ENCODE measurements at regions not wholly inside any gene's neighbourhood (a gene's known extent, or its start where the extent isn't known, plus 50 kb on each side); places are given as distances from the start of the nearest gene placed in this dataset.

DNA sequence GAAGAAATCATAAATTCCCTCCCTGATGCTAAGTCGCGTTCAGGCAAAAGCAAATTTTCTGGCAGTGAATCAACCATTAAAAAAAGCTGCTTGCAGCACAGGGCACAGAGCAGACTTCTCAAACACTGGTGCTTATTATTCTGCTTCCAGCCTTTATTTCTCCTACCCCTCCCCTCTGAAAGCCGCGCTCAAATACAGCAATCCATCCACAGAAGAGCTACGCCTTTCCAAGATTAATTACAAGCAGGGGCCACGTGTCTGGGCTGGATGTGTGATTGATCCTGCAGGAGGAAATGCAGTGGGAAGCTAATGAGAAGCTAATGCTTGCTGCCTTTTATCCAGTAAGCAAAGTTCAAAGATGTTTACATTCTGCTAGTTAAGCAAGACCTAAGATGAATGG is 134.9 kb upstream of the TOPAZ1 start:
- TF ChIP-seq, protein P1, sequence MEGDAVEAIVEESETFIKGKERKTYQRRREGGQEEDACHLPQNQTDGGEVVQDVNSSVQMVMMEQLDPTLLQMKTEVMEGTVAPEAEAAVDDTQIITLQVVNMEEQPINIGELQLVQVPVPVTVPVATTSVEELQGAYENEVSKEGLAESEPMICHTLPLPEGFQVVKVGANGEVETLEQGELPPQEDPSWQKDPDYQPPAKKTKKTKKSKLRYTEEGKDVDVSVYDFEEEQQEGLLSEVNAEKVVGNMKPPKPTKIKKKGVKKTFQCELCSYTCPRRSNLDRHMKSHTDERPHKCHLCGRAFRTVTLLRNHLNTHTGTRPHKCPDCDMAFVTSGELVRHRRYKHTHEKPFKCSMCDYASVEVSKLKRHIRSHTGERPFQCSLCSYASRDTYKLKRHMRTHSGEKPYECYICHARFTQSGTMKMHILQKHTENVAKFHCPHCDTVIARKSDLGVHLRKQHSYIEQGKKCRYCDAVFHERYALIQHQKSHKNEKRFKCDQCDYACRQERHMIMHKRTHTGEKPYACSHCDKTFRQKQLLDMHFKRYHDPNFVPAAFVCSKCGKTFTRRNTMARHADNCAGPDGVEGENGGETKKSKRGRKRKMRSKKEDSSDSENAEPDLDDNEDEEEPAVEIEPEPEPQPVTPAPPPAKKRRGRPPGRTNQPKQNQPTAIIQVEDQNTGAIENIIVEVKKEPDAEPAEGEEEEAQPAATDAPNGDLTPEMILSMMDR (conservative IDR thresholded peaks at IDR 0.05 in 1 of 2, IDR thresholded peaks at IDR 0.05 in 1 of 2; ENCODE audit: low read depth in 1 of 2, low read length in 2 of 2) = no peak
- TF ChIP-seq EZH2 (IDR thresholded peaks at IDR 0.05; ENCODE audit: low read length, missing control alignments) = no peak
- H3K9ac ChIP-seq (ENCODE audit: insufficient read depth, low read length) = no peak overlapping the region
- H2AFZ ChIP-seq (ENCODE audit: low read length) = no peak overlapping the region
- H4K20me1 ChIP-seq (ENCODE audit: control insufficient read depth, extremely low read depth, insufficient read depth, low read length) = no peaks in the 10 kb centered on the region
- no peaks in the 10 kb centered on the region for H3K9me3 ChIP-seq (ENCODE audit: control insufficient read depth, insufficient read depth, low read depth, low read length)
- no peak overlapping the region for H3K4me3 ChIP-seq (replicated peaks in 1 of 4; ENCODE audit: control extremely low read depth in 1 of 4, insufficient read depth in 1 of 4, low read depth in 3 of 4, low read length in 4 of 4)
- no peak overlapping the region for H3K27ac ChIP-seq (ENCODE audit: insufficient read depth, low read length)
- H3K79me2 ChIP-seq (ENCODE audit: control insufficient read depth, insufficient read depth, low read length) = no peaks in the 10 kb centered on the region
- H3K36me3 ChIP-seq (ENCODE audit: control insufficient read depth, insufficient read depth, low read length) = peaks cover 2% of the 10 kb centered on the region
- no peaks in the 10 kb centered on the region for H3K27me3 ChIP-seq (ENCODE audit: control insufficient read depth, insufficient read depth, low read length)
- no peaks in the 10 kb centered on the region for H3K4me1 ChIP-seq (ENCODE audit: control insufficient read depth, extremely low read depth, insufficient read depth, low read length)
- peak in 1 of 2 donors; percentile 35 for DNase-seq (ENCODE audit: low read depth in 2 of 2)
- H3K4me2 ChIP-seq (ENCODE audit: extremely low read depth, insufficient read depth, low read length) = no peak overlapping the region

DNA sequence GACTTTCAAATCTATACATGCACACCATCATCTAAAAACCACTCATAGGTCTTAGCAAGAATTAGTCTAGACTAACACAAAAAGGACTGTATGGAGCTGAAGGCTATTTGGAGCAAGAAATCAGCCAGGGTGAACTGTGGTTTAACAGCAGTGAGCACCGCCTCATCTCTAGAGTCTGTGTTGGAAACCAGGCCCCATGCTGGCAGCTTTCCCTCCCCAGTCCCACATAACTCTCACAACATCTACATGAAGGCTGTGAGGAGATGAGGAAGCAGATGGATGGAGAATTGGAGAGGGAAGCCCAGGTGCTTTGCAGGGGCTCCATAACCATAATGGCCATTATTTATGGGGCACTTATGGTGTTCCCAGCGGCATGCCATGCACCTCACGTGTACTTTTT is 133.2 kb upstream of the TOPAZ1 start:
- TF ChIP-seq EZH2 (IDR thresholded peaks at IDR 0.05; ENCODE audit: low read length, missing control alignments) = no peak
- TF ChIP-seq, protein P1 (conservative IDR thresholded peaks at IDR 0.05 in 1 of 2, IDR thresholded peaks at IDR 0.05 in 1 of 2; ENCODE audit: low read depth in 1 of 2, low read length in 2 of 2) = no peak
- Histone ChIP-seq H4K20me1 (ENCODE audit: control insufficient read depth, extremely low read depth, insufficient read depth, low read length) (no peaks in the 10 kb centered on the region), H3K4me1 (ENCODE audit: control insufficient read depth, extremely low read depth, insufficient read depth, low read length) (no peaks in the 10 kb centered on the region), H3K9me3 (ENCODE audit: control insufficient read depth, insufficient read depth, low read depth, low read length) (no peaks in the 10 kb centered on the region), H3K4me2 (ENCODE audit: extremely low read depth, insufficient read depth, low read length) (no peak overlapping the region), H3K36me3 (ENCODE audit: control insufficient read depth, insufficient read depth, low read length) (peaks cover 2% of the 10 kb centered on the region), H2AFZ (ENCODE audit: low read length) (no peak overlapping the region), H3K27ac (ENCODE audit: insufficient read depth, low read length) (no peak overlapping the region), H3K79me2 (ENCODE audit: control insufficient read depth, insufficient read depth, low read length) (no peaks in the 10 kb centered on the region), H3K27me3 (ENCODE audit: control insufficient read depth, insufficient read depth, low read length) (no peaks in the 10 kb centered on the region), H3K4me3 (replicated peaks in 1 of 4; ENCODE audit: control extremely low read depth in 1 of 4, insufficient read depth in 1 of 4, low read depth in 3 of 4, low read length in 4 of 4) (no peak overlapping the region), H3K9ac (ENCODE audit: insufficient read depth, low read length) (no peak overlapping the region)
- DNase-seq (ENCODE audit: low read depth in 2 of 2) = no peak

DNA sequence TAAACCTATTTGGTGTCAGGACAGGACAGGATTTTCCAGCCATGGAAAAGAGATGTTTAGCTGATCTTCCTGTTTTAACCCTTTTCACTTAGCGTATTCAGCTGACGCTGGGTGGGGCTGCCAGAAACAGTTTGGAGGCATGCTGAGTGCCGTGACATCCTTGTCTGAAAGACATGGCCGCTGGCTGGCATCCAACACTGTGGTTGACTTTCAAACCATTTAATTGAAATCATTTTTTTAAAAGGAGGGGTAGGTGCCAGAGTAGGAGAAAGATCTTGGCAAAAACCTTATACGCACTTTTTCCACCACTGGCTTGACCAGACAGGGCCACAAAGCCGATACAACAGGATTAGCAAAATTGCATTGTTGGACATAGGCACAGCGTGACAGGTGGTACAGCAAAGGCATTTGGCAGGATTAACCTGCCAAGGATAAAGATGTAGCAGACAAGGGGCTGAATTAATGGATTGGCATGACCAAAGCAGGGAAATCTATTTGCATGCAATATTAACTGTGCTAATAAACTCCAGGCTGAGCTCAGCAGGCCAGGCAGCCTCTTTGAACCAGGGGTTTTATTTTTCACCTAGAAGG is 131.8 kb upstream of the TOPAZ1 start:
- no peaks in the 10 kb centered on the region for H3K27me3 ChIP-seq (ENCODE audit: control insufficient read depth, insufficient read depth, low read length)
- no peaks in the 10 kb centered on the region for H3K9me3 ChIP-seq (ENCODE audit: control insufficient read depth, insufficient read depth, low read depth, low read length)
- H3K79me2 ChIP-seq (ENCODE audit: control insufficient read depth, insufficient read depth, low read length) = no peaks in the 10 kb centered on the region
- no peak overlapping the region for H3K4me2 ChIP-seq (ENCODE audit: extremely low read depth, insufficient read depth, low read length)
- H3K27ac ChIP-seq (ENCODE audit: insufficient read depth, low read length) = no peak overlapping the region
- no peaks in the 10 kb centered on the region for H4K20me1 ChIP-seq (ENCODE audit: control insufficient read depth, extremely low read depth, insufficient read depth, low read length)
- DNase-seq (ENCODE audit: low read depth in 2 of 2) = no peak
- H3K4me3 ChIP-seq (replicated peaks in 1 of 4; ENCODE audit: control extremely low read depth in 1 of 4, insufficient read depth in 1 of 4, low read depth in 3 of 4, low read length in 4 of 4) = no peak overlapping the region
- peaks cover 6% of the 10 kb centered on the region for H3K36me3 ChIP-seq (ENCODE audit: control insufficient read depth, insufficient read depth, low read length)
- H3K4me1 ChIP-seq (ENCODE audit: control insufficient read depth, extremely low read depth, insufficient read depth, low read length) = no peaks in the 10 kb centered on the region
- TF ChIP-seq, protein P1 (conservative IDR thresholded peaks at IDR 0.05 in 1 of 2, IDR thresholded peaks at IDR 0.05 in 1 of 2; ENCODE audit: low read depth in 1 of 2, low read length in 2 of 2) = no peak
- no peak for TF ChIP-seq EZH2 (IDR thresholded peaks at IDR 0.05; ENCODE audit: low read length, missing control alignments)
- H3K9ac ChIP-seq (ENCODE audit: insufficient read depth, low read length) = no peak overlapping the region
- no peak overlapping the region for H2AFZ ChIP-seq (ENCODE audit: low read length)

Measured in fibroblast of lung (primary cell).